HCT116 (cell line): ENCODE measurements at regions not wholly inside any gene's neighbourhood (a gene's known extent, or its start where the extent isn't known, plus 50 kb on each side); places are given as distances from the start of the nearest gene placed in this dataset.

Source experiments
- ATAC-seq: fragments of 200-7000 bp; cut with Tn5 transposase; 2 replicates; pipeline ENCODE4 v1.9.1; 2020; ENCODE audit warnings: mild to moderate bottlenecking, moderate library complexity
- BruUV-seq: library from RNA; stranded (reverse); fragments of 400-500 nt; replicated peaks from 2 replicates; lab custom pipeline; 2021; lab: Mats Ljungman, UMichigan
- CTCF ChIA-PET: fragments of 300-600 bp; sonication (Branson Sonifier 250); formaldehyde crosslinking; loops from one replicate; lab custom pipeline; 2021; ENCODE audit warnings: antibody characterized with exemption; lab: Charles Lee
- POLR2A ChIA-PET: fragments of 300-600, 350-600 bp; sonication (Branson Sonifier 250); formaldehyde crosslinking; loops from one replicate; lab custom pipeline; 2021; ENCODE audit warnings: antibody characterized with exemption; lab: Charles Lee
- RAD21 ChIA-PET, 2 experiments: fragments of 300-600 bp; sonication (Branson Sonifier 250); formaldehyde crosslinking; loops; one replicate each; lab custom pipeline; 2023; ENCODE audit warnings: low total read pairs in 2 of 2; ENCODE audit not compliant: uncharacterized antibody in 2 of 2, unreplicated experiment in 2 of 2, low non-redundant PET in 1 of 2; lab: Charles Lee
- DNase-seq: peaks from one replicate; pipeline ENCODE4 v3.0.0-alpha.2; 2010; ENCODE audit warnings: low read depth, low spot score
- H2AFZ ChIP-seq: fragments of 200-600 bp; shearing (Covaris generic), sonication (generic); 2 replicates; pipeline ENCODE4 v1.6.1; 2017; ENCODE audit warnings: low read depth, mixed run types, mixed read lengths, antibody characterized with exemption, low read length; ENCODE audit not compliant: poor library complexity, severe bottlenecking
- H3K27ac ChIP-seq: 2 replicates; pipeline ENCODE4 v1.5.1; 2012; ENCODE audit warnings: low read depth, low read length
- H3K27me3 ChIP-seq: fragments of 200-600 bp; sonication (generic); 2 replicates; pipeline ENCODE4 v1.6.1; 2016; ENCODE audit warnings: mixed run types, low read length, mixed read lengths; ENCODE audit not compliant: insufficient read depth
- H3K36me3 ChIP-seq, 2 experiments: fragments of 200-500 bp in 1 of 2; fragments of 200-600 bp in 1 of 2; sonication (Bioruptor generic) in 1 of 2; sonication (generic) in 1 of 2; 2 replicates each; pipeline versions ENCODE4 v1.5.1 to v1.6.1; 2014 to 2016; ENCODE audit warnings: low read length in 2 of 2, inconsistent platforms in 1 of 2, mixed read lengths in 1 of 2, mixed run types in 1 of 2; ENCODE audit not compliant: insufficient read depth in 2 of 2, control insufficient read depth in 1 of 2
- H3K4me1 ChIP-seq, 2 experiments: fragments of 200-600 bp in 1 of 2; sonication (generic) in 1 of 2; 2 replicates each; pipeline versions ENCODE4 v1.5.1 to v1.6.1; 2012 to 2017; ENCODE audit warnings: low read length in 2 of 2, inconsistent platforms in 1 of 2, mild to moderate bottlenecking in 1 of 2, mixed read lengths in 1 of 2, mixed run types in 1 of 2, moderate library complexity in 1 of 2; ENCODE audit not compliant: insufficient read depth in 2 of 2, control insufficient read depth in 1 of 2
- H3K4me2 ChIP-seq: fragments of 200-600 bp; sonication (generic); 2 replicates; pipeline ENCODE4 v1.6.1; 2017; ENCODE audit warnings: mixed run types, low read length, mixed read lengths
- H3K4me3 ChIP-seq, 2 experiments: fragments of 200-600 bp in 1 of 2; sonication (generic) in 1 of 2; replicated peaks in 1 of 2; 2 replicates each; pipeline ENCODE4 v1.5.1; 2011 to 2016; ENCODE audit warnings: low read length in 2 of 2, control low read depth in 1 of 2, low read depth in 1 of 2, mild to moderate bottlenecking in 1 of 2, mixed read lengths in 1 of 2, mixed run types in 1 of 2
- H3K79me2 ChIP-seq: fragments of 200-600 bp; sonication (generic); 2 replicates; pipeline ENCODE4 v1.6.1; 2017; ENCODE audit warnings: mild to moderate bottlenecking, mixed run types, low read length, moderate library complexity, mixed read lengths; ENCODE audit not compliant: insufficient read depth
- H3K9ac ChIP-seq: fragments of 200-600 bp; sonication (generic); 2 replicates; pipeline ENCODE4 v1.6.1; 2016; ENCODE audit warnings: low read length, mixed read lengths
- H3K9me2 ChIP-seq: fragments of 200-600 bp; sonication (generic), shearing (Covaris generic); 2 replicates; pipeline ENCODE4 v1.6.1; 2017; ENCODE audit warnings: mixed run types, mild to moderate bottlenecking, moderate library complexity; ENCODE audit not compliant: insufficient read depth
- H3K9me3 ChIP-seq, 2 experiments: fragments of 200-500 bp in 1 of 2; fragments of 200-600 bp in 1 of 2; sonication (Bioruptor generic) in 1 of 2; sonication (generic) in 1 of 2; 2 replicates each; pipeline ENCODE4 v1.6.1; 2014 to 2017; ENCODE audit warnings: low read length in 2 of 2, mixed read lengths in 2 of 2, inconsistent platforms in 1 of 2, low read depth in 1 of 2, mild to moderate bottlenecking in 1 of 2, mixed run types in 1 of 2, moderate library complexity in 1 of 2; ENCODE audit not compliant: control insufficient read depth in 1 of 2, insufficient read depth in 1 of 2
- H4K20me1 ChIP-seq: fragments of 200-600 bp; sonication (generic), shearing (Covaris generic); 2 replicates; pipeline ENCODE4 v1.6.1; 2017; ENCODE audit warnings: mixed run types, mild to moderate bottlenecking, moderate library complexity; ENCODE audit not compliant: insufficient read depth
- CBX3 ChIP-seq: IDR thresholded peaks from 2 replicates; pipeline ENCODE4 v1.6.1; 2012; ENCODE audit warnings: low read depth
- EGR1 ChIP-seq: IDR thresholded peaks from 2 replicates; pipeline ENCODE4 v1.6.1; 2012; ENCODE audit warnings: low read depth
- ELF1 ChIP-seq: IDR thresholded peaks from 2 replicates; pipeline ENCODE4 v1.6.1; 2012; ENCODE audit warnings: low read depth, borderline replicate concordance
- EZH2 ChIP-seq: fragments of 200-600 bp; sonication (generic); IDR thresholded peaks from 2 replicates; pipeline ENCODE4 v1.6.1; 2017; ENCODE audit warnings: antibody characterized with exemption, mixed run types
- EZH2phosphoT487 ChIP-seq: fragments of 200-600 bp; IDR thresholded peaks from 2 replicates; pipeline ENCODE4 v1.6.1; 2018; ENCODE audit warnings: antibody characterized with exemption, borderline replicate concordance
- FOSL1 ChIP-seq: IDR thresholded peaks from 2 replicates; pipeline ENCODE4 v1.6.1; 2012; ENCODE audit warnings: low read depth
- JUND ChIP-seq: IDR thresholded peaks from 2 replicates; pipeline ENCODE4 v1.6.1; 2012
- POLR2A ChIP-seq: IDR thresholded peaks from 2 replicates; pipeline ENCODE4 v1.7.0; 2011; ENCODE audit warnings: borderline replicate concordance; ENCODE audit not compliant: insufficient read depth, insufficient read length; ENCODE audit errors: extremely low read depth
- POLR2AphosphoS5 ChIP-seq: IDR thresholded peaks from 2 replicates; pipeline ENCODE4 v1.6.1; 2011; ENCODE audit warnings: mild to moderate bottlenecking, low read depth, low read length, moderate library complexity
- RAD21 ChIP-seq: IDR thresholded peaks from 2 replicates; pipeline ENCODE4 v1.6.1; 2012; ENCODE audit warnings: low read depth, mild to moderate bottlenecking
- SIN3A ChIP-seq: IDR thresholded peaks from 2 replicates; pipeline ENCODE4 v1.6.1; 2012; ENCODE audit warnings: low read depth
- SP1 ChIP-seq: IDR thresholded peaks from 2 replicates; pipeline ENCODE4 v1.6.1; 2012; ENCODE audit warnings: low read depth
- YY1 ChIP-seq: IDR thresholded peaks from 2 replicates; pipeline ENCODE4 v1.6.1; 2011; ENCODE audit warnings: low read length, low read depth, moderate library complexity, mild to moderate bottlenecking; ENCODE audit not compliant: insufficient replicate concordance; ENCODE audit errors: extremely low read depth
- ZFX ChIP-seq: fragments of 450-650 bp; IDR thresholded peaks from 2 replicates; pipeline ENCODE4 v1.6.1; 2017
- ZNF274 ChIP-seq: fragments of 200-500 bp; sonication (Bioruptor generic); IDR thresholded peaks from 2 replicates; pipeline ENCODE4 v1.6.1; 2014; ENCODE audit warnings: mild to moderate bottlenecking, low read depth, low read length, inconsistent platforms
- intact Hi-C: fragments of 100-400 bp; cut with micrococcal nuclease; formaldehyde crosslinking; loops from 2 replicates; pipeline ENCODE4 v1.10.0; 2022
- TF ChIP-seq, protein P1 (sequence below): IDR thresholded peaks from 2 replicates; pipeline ENCODE4 v1.6.1; 2012
- TF ChIP-seq, protein P2 (sequence below): IDR thresholded peaks from 2 replicates; pipeline ENCODE4 v1.6.1; 2012; ENCODE audit warnings: low read depth
- TF ChIP-seq, protein P3 (sequence below): IDR thresholded peaks from 2 replicates; pipeline ENCODE4 v1.6.1; 2012

DNA sequence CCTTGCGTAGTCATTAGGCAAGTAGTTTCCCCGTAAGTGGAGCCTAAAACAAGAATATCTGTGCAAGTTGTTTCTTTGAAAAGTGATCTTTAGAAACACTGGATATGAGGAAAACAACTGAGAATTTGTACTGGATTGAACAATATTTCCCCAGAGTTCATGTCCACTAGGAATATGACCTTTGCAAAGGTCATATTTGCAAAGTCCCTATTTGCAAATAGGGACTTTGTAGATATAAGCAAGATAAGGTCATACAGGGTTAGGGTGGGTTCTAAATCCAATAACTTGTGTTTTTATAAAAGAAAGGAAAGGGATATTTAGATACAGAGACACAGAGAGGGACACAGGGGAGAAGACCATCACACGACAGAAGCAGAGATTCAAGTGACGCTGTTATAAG, 489.2 kb upstream of the ATXN8OS start:
- intact Hi-C loops: no loop called here
- ATAC-seq (no peak), DNase-seq (no peak)
- H2AFZ ChIP-seq: no peak overlapping the region
- no peak overlapping the region for H3K9ac ChIP-seq
- H3K4me3 ChIP-seq: no peak overlapping the region
- ChIA-PET CTCF (no interaction called here), POLR2A (no interaction called here), RAD21 (no interaction called here)
- no peaks in the 10 kb centered on the region for H3K4me1 ChIP-seq
- H3K27ac ChIP-seq: no peak overlapping the region
- no peaks in the 10 kb centered on the region for H3K9me2 ChIP-seq
- H3K4me2 ChIP-seq: no peak overlapping the region
- H3K9me3 ChIP-seq: no peaks in the 10 kb centered on the region
- BruUV-seq: no TSS peak
- H3K79me2 ChIP-seq: no peaks in the 10 kb centered on the region
- no peaks in the 10 kb centered on the region for H4K20me1 ChIP-seq
- H3K36me3 ChIP-seq: no peaks in the 10 kb centered on the region
- no peak for TF ChIP-seq SP1
- TF ChIP-seq, protein P1, sequence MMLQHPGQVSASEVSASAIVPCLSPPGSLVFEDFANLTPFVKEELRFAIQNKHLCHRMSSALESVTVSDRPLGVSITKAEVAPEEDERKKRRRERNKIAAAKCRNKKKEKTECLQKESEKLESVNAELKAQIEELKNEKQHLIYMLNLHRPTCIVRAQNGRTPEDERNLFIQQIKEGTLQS: no peak
- TF ChIP-seq ELF1: no peak
- TF ChIP-seq YY1: no peak
- no peak for TF ChIP-seq EZH2
- no peak for TF ChIP-seq SIN3A
- no peak for TF ChIP-seq FOSL1
- TF ChIP-seq POLR2AphosphoS5: no peak
- TF ChIP-seq POLR2A: no peak
- TF ChIP-seq ZFX: no peak
- no peak for TF ChIP-seq JUND
- TF ChIP-seq ZNF274: no peak
- TF ChIP-seq EZH2phosphoT487: no peak
- no peaks in the 10 kb centered on the region for H3K27me3 ChIP-seq

DNA sequence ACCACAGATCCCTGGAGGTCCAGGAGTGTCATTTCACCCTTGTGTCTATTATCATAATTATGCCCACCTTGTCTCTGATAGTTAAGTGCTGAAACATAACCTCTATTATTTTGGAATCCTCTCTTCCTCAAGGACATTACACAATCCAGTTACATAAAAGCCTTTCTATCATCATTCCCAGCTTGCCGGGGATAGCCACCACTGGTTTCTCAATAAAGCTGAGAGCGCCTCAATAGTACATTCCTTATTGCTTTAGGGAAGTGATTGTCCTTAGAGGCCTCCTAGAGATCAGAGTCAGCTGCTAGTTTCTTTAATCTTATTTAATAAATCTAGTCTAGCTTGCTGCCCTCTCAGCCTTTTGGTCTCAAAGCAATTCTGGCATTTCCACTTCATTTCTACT, 490.0 kb upstream of the ATXN8OS start:
- H3K4me2 ChIP-seq: no peak overlapping the region
- H2AFZ ChIP-seq: no peak overlapping the region
- H3K9ac ChIP-seq: no peak overlapping the region
- TF ChIP-seq RAD21 (no peak), ZFX (no peak), EGR1 (no peak), CBX3 (no peak), JUND (no peak)
- TF ChIP-seq, protein P2, sequence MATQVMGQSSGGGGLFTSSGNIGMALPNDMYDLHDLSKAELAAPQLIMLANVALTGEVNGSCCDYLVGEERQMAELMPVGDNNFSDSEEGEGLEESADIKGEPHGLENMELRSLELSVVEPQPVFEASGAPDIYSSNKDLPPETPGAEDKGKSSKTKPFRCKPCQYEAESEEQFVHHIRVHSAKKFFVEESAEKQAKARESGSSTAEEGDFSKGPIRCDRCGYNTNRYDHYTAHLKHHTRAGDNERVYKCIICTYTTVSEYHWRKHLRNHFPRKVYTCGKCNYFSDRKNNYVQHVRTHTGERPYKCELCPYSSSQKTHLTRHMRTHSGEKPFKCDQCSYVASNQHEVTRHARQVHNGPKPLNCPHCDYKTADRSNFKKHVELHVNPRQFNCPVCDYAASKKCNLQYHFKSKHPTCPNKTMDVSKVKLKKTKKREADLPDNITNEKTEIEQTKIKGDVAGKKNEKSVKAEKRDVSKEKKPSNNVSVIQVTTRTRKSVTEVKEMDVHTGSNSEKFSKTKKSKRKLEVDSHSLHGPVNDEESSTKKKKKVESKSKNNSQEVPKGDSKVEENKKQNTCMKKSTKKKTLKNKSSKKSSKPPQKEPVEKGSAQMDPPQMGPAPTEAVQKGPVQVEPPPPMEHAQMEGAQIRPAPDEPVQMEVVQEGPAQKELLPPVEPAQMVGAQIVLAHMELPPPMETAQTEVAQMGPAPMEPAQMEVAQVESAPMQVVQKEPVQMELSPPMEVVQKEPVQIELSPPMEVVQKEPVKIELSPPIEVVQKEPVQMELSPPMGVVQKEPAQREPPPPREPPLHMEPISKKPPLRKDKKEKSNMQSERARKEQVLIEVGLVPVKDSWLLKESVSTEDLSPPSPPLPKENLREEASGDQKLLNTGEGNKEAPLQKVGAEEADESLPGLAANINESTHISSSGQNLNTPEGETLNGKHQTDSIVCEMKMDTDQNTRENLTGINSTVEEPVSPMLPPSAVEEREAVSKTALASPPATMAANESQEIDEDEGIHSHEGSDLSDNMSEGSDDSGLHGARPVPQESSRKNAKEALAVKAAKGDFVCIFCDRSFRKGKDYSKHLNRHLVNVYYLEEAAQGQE: no peak
- TF ChIP-seq, protein P3, sequence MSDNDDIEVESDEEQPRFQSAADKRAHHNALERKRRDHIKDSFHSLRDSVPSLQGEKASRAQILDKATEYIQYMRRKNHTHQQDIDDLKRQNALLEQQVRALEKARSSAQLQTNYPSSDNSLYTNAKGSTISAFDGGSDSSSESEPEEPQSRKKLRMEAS: no peak
- no peaks in the 10 kb centered on the region for H3K4me1 ChIP-seq
- H3K9me3 ChIP-seq: no peaks in the 10 kb centered on the region
- RAD21 ChIA-PET: no interaction called here
- ATAC-seq (no peak), DNase-seq (no peak)
- no peaks in the 10 kb centered on the region for H3K79me2 ChIP-seq
- H3K9me2 ChIP-seq: no peaks in the 10 kb centered on the region
- no peaks in the 10 kb centered on the region for H4K20me1 ChIP-seq
- no peak overlapping the region for H3K4me3 ChIP-seq
- no TSS peak for BruUV-seq
- POLR2A ChIA-PET: no interaction called here
- intact Hi-C loops: no loop called here
- no peaks in the 10 kb centered on the region for H3K27me3 ChIP-seq
- no peak overlapping the region for H3K27ac ChIP-seq
- no peaks in the 10 kb centered on the region for H3K36me3 ChIP-seq
- CTCF ChIA-PET: no interaction called here
